Ishikawa (cell line): ENCODE measurements at regions not wholly inside any gene's neighbourhood (a gene's known extent, or its start where the extent isn't known, plus 50 kb on each side); places are given as distances from the start of the nearest gene placed in this dataset.

ENCODE experiments used
- CEBPB ChIP-seq: IDR thresholded peaks from 2 replicates; pipeline ENCODE4 v1.6.1; 2012
- CREB1 ChIP-seq: IDR thresholded peaks from 2 replicates; pipeline ENCODE4 v1.6.1; 2012; ENCODE audit warnings: low read depth
- EGR1 ChIP-seq: IDR thresholded peaks from 2 replicates; pipeline ENCODE4 v1.6.1; 2012
- EP300 ChIP-seq: IDR thresholded peaks from 2 replicates; pipeline ENCODE4 v1.6.1; 2012; ENCODE audit warnings: borderline replicate concordance
- FOXM1 ChIP-seq: IDR thresholded peaks from 2 replicates; pipeline ENCODE4 v1.6.1; 2012; ENCODE audit warnings: low read depth, borderline replicate concordance
- MAX ChIP-seq: IDR thresholded peaks from 2 replicates; pipeline ENCODE4 v1.6.1; 2012
- NFIC ChIP-seq: IDR thresholded peaks from 2 replicates; pipeline ENCODE4 v1.6.1; 2012
- RAD21 ChIP-seq: IDR thresholded peaks from 2 replicates; pipeline ENCODE4 v1.6.1; 2012; ENCODE audit warnings: low read depth
- REST ChIP-seq: IDR thresholded peaks from 2 replicates; pipeline ENCODE4 v1.6.1; 2012; ENCODE audit warnings: low read depth, mild to moderate bottlenecking
- TAF1 ChIP-seq: IDR thresholded peaks from 2 replicates; pipeline ENCODE4 v1.6.1; 2012; ENCODE audit warnings: low read depth, mild to moderate bottlenecking
- USF1 ChIP-seq: IDR thresholded peaks from 2 replicates; pipeline ENCODE4 v1.6.1; 2012
- ZBTB7A ChIP-seq: IDR thresholded peaks from 2 replicates; pipeline ENCODE4 v1.6.1; 2012; ENCODE audit warnings: low read depth

- no peak for TF ChIP-seq USF1
- no peak for TF ChIP-seq MAX
- no peak for TF ChIP-seq EP300
- TF ChIP-seq ZBTB7A: no peak
- TF ChIP-seq FOXM1: no peak
- no peak for TF ChIP-seq RAD21
- no peak for TF ChIP-seq CREB1
- TF ChIP-seq REST: no peak
- TF ChIP-seq TAF1: no peak
- TF ChIP-seq NFIC: no peak
- TF ChIP-seq CEBPB: no peak
- TF ChIP-seq EGR1: no peak
These were observed 438.5 kb upstream of the CITED2 start for GRCh38 chr6:139812939-139813338.
